HEK293T (cell line): ENCODE measurements at regions not wholly inside any gene's neighbourhood (a gene's known extent, or its start where the extent isn't known, plus 50 kb on each side); places are given as distances from the start of the nearest gene placed in this dataset.

Experiments
- ARNT ChIP-seq: fragments of 450-650 bp; IDR thresholded peaks from 2 replicates; pipeline ENCODE4 v1.6.1; 2017; ENCODE audit warnings: mild to moderate bottlenecking
- BHLHE40 ChIP-seq: fragments of 450-650 bp; IDR thresholded peaks from 2 replicates; pipeline ENCODE4 v1.6.1; 2016; ENCODE audit warnings: mild to moderate bottlenecking, moderate library complexity, borderline replicate concordance
- FOXA1 ChIP-seq: fragments of 450-650 bp; IDR thresholded peaks from 2 replicates; pipeline ENCODE4 v1.6.1; 2016; ENCODE audit warnings: mild to moderate bottlenecking
- FOXM1 ChIP-seq: fragments of 450-650 bp; IDR thresholded peaks from 2 replicates; pipeline ENCODE4 v1.6.1; 2017; ENCODE audit warnings: mild to moderate bottlenecking, borderline replicate concordance
- SUZ12 ChIP-seq: fragments of 450-650 bp; IDR thresholded peaks from 2 replicates; pipeline ENCODE4 v1.6.1; 2016; ENCODE audit warnings: mild to moderate bottlenecking

GRCh38 chr5:82786748-82787147 is 290.4 kb downstream of the TMEM167A start:
- no peak for TF ChIP-seq FOXA1
- no peak for TF ChIP-seq SUZ12
- TF ChIP-seq ARNT, result no peak
- no peak for TF ChIP-seq BHLHE40
- no peak for TF ChIP-seq FOXM1
